ENCODE measurements at regions not wholly inside any gene's neighbourhood (a gene's known extent, or its start where the extent isn't known, plus 50 kb on each side); places are given as distances from the start of the nearest gene placed in this dataset.
"Not testable (repeated sequence)": the region's sequence is repeated elsewhere in the genome, so short reads cannot be mapped to it uniquely, and the experiment has no call there.

DNA sequence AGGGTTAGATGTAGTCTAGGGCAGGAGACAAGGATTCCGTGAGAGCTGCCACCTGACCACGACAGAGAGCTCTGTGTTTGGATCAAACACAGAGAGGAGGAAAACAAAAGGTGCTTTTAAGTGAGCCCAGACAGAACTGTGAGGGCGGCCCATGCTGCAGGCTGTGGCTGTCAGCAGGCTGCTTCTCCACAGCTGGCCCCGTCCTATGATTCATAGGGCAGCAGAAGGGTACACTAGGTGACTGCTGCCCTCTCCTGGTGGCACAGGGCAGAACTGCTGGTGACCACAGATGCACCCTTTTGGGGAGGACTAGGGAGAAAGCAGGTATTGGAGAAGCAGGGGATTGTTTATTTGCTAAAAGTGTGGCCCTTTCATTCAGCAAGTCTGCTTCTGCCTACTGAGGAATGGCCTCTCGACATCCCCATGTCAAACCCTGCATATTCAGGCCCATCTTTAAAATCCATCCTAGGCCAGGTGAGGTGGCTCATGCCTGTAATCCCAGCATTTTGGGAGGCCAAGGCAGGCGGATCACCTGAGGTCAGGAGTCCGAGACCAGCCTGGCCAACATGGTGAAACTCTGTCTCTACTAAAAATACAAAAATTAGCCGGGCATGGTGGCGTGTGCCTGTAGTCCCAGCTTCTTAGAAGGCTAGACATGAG lies 234.4 kb upstream of the FRG2C start:
- H3K9me3 Mint-ChIP-seq; H3K36me3 Mint-ChIP-seq (ENCODE audit: low read depth); H3K27me3 Mint-ChIP-seq (ENCODE audit: low read depth): not testable (repeated sequence)
- Mint-ChIP-seq H3K4me3 (peak overlapping the region; percentile 68 to 79 (median 73)), H3K27ac (peak overlapping the region in 2 of 3 experiments; percentile 31 to 80), H3K4me1 (peaks cover 13% of the 10 kb centered on the region)
- peak; percentile 68 to 79 (median 74) for TF ChIP-seq CTCF (IDR thresholded peaks at IDR 0.05; ENCODE audit: unreplicated experiment in 3 of 3)

DNA sequence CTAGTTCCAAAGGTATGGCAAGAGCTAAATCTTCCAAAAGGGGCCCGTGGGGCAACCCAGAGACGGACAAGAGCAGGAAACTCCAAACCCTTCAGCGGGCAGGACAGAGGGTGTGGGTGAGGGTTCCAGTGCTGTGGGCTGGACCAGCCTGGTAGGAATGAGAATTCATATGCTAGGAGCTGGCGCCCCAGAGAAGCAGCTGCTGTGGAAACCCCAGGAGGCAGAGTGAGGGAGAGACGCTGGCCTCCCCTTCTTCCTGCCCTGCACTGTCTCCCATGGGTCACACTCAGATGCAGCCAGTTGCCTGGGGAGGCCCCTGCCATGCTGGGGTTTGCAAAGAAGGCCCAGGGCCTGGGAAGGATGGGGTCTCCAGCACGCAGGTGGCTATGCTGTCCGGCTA lies 233.7 kb upstream of the FRG2C start:
- not testable (repeated sequence) for H3K27me3 Mint-ChIP-seq (ENCODE audit: low read depth); H3K27ac Mint-ChIP-seq; H3K36me3 Mint-ChIP-seq (ENCODE audit: low read depth); H3K9me3 Mint-ChIP-seq
- Mint-ChIP-seq H3K4me3 (peak overlapping the region in 1 of 3 experiments; percentile 24), H3K4me1 (peaks cover 13% of the 10 kb centered on the region)

- H3K4me3 Mint-ChIP-seq = peak overlapping the region in 2 of 3 experiments; percentile 18 to 68
- H3K9me3 Mint-ChIP-seq; H3K36me3 Mint-ChIP-seq (ENCODE audit: low read depth); H3K27ac Mint-ChIP-seq; H3K27me3 Mint-ChIP-seq (ENCODE audit: low read depth): not testable (repeated sequence)
- H3K4me1 Mint-ChIP-seq = peaks cover 15% of the 10 kb centered on the region
These were observed 233.0 kb upstream of the FRG2C start for GRCh38 chr3:75431120-75431519.

GRCh38 chr3:75432466-75432865 lies 231.7 kb upstream of the FRG2C start:
- H3K9me3 Mint-ChIP-seq; H3K36me3 Mint-ChIP-seq (ENCODE audit: low read depth); H3K27ac Mint-ChIP-seq; H3K27me3 Mint-ChIP-seq (ENCODE audit: low read depth): not testable (repeated sequence)
- Mint-ChIP-seq H3K4me3 (peak overlapping the region; percentile 50 to 79 (median 72)), H3K4me1 (peaks cover 21% of the 10 kb centered on the region)

DNA sequence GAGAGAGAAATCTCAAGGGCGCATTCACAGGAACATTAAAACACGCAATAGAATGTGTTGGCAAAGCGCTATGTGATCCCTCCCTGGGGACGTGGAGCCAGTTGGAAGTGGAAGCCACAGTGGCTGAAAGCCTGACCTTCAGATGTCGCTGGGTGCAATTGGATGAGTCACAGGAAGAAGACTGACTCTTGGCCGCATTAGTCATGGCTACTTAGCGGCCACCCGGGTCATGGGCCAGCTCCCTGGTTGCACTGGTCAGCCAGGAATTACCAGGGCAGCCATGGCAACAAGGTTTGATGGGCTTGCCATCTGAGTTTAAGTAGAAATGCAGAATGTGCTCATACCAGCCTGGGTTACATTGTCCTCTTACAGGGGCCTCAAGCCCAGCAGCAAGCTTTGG lies 231.2 kb upstream of the FRG2C start:
- H3K36me3 Mint-ChIP-seq (ENCODE audit: low read depth); H3K27ac Mint-ChIP-seq; H3K9me3 Mint-ChIP-seq; H3K27me3 Mint-ChIP-seq (ENCODE audit: low read depth): not testable (repeated sequence)
- H3K4me3 Mint-ChIP-seq = peak overlapping the region; percentile 54 to 79 (median 72)
- H3K4me1 Mint-ChIP-seq = peaks cover 21% of the 10 kb centered on the region

DNA sequence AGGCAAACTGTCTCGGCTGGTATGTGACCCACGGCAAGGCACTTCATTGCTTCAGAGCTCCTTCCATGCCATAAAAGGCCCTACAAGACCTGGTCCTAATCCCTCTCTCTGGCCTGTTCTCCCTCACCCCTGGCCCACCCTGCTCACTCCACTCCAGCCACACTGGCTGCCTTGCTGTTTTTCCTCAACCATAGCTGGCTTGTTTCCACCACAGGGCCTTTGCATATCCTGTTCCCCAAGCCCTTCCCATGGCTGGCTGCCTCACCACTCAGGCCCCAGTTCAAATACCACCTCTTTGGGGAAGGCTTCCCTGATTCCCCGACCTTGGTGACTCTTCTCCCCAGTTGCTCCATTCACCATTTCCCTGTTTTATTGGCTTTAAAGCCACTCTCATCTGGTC lies 230.8 kb upstream of the FRG2C start:
- H3K27me3 Mint-ChIP-seq (ENCODE audit: low read depth); H3K27ac Mint-ChIP-seq; H3K9me3 Mint-ChIP-seq; H3K36me3 Mint-ChIP-seq (ENCODE audit: low read depth): not testable (repeated sequence)
- H3K4me1 Mint-ChIP-seq = peaks cover 21% of the 10 kb centered on the region
- peak overlapping the region; percentile 54 to 94 (median 68) for H3K4me3 Mint-ChIP-seq

DNA sequence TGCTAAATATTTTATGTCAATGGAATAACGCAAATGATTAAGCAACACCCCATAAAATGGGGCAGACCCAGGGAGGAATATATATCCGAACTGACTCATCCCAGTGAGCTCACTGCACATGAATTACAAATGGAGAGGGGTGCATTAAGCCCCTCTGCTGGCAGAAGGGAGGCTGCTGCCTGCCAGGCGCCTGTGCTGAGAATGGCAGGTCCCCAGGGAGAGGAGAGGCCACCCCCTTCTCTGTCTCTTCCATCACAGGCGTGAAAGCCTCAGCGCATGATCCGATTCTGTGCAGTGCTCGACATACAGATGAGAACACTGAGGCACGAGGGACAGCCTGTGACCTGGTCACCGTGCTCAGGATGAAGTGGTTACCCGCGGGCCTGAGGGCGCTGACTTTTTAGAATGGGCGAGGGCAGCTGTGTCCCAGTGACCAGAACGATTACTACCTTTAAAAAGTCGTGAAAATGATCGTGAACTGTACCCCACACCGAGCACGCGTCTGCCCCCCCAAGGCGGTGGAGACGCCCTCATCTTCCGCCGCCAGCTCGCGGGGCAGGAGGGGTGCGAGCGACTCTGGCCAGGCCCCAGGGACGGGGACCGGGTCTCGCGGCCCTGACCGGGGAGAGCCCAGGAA lies 229.7 kb upstream of the FRG2C start:
- not testable (repeated sequence) for H3K36me3 Mint-ChIP-seq (ENCODE audit: low read depth); H3K27me3 Mint-ChIP-seq (ENCODE audit: low read depth); H3K9me3 Mint-ChIP-seq
- H3K27ac Mint-ChIP-seq = peak overlapping the region; percentile 37 to 65 (median 48)
- peaks cover 16% of the 10 kb centered on the region for H3K4me1 Mint-ChIP-seq
- peak overlapping the region; percentile 91 to 98 (median 94) for H3K4me3 Mint-ChIP-seq

GRCh38 chr3:75434913-75435793 lies 229.0 kb upstream of the FRG2C start:
- H3K27ac Mint-ChIP-seq = peak overlapping the region; percentile 85 to 98 (median 96)
- peak overlapping the region; percentile 94 to 98 (median 97) for H3K4me3 Mint-ChIP-seq
- H3K4me1 Mint-ChIP-seq = peaks cover 13% of the 10 kb centered on the region
- not testable (repeated sequence) for H3K36me3 Mint-ChIP-seq (ENCODE audit: low read depth); H3K27me3 Mint-ChIP-seq (ENCODE audit: low read depth); H3K9me3 Mint-ChIP-seq

- H3K36me3 Mint-ChIP-seq (ENCODE audit: low read depth); H3K9me3 Mint-ChIP-seq; H3K27me3 Mint-ChIP-seq (ENCODE audit: low read depth): not testable (repeated sequence)
- peak overlapping the region; percentile 94 to 98 (median 97) for H3K4me3 Mint-ChIP-seq
- H3K27ac Mint-ChIP-seq = peak overlapping the region; percentile 85 to 98 (median 96)
- peaks cover 13% of the 10 kb centered on the region for H3K4me1 Mint-ChIP-seq
These were observed 228.2 kb upstream of the FRG2C start for GRCh38 chr3:75435794-75436400.

DNA sequence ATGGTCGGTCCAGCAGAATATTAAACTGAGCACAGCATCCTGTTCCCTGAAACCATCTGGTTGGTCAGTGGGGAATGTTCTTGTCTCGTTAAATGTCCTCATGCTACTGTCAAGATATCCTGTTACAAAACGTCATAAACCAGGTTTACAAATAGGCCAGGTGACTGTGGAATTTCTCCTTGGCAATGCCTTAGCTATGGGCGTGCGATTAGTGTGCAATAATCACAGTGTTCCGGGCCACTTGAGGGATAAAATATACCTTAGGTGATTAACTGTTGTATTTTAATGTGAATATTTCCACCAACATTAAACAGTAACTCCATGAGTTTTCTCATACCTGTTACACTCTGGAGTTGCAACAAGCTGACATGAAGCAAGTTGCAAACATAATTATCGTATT lies 223.1 kb upstream of the FRG2C start:
- not testable (repeated sequence) for H3K4me3 Mint-ChIP-seq; H3K27me3 Mint-ChIP-seq (ENCODE audit: low read depth); H3K4me1 Mint-ChIP-seq; H3K9me3 Mint-ChIP-seq; H3K27ac Mint-ChIP-seq; H3K36me3 Mint-ChIP-seq (ENCODE audit: low read depth)

DNA sequence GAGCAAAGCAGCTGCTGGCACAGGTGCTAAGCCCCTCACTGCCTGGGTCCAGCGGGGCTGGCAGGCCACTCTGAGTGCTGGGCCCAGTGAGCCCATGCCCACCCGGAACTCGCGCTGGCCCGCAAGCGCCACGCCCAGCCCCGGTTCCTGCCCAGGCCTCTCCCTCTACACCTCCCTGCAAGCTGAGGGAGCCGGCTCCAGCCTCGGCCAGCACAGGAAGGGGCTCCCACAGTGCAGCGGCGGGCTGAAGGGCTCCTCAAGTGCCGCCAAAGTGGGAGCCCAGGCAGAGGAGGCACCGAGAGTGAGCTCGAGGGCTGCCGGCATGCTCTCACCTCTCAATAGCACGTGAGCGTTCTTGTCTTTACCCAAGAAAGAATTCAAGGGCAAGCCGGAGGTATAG lies 219.5 kb upstream of the FRG2C start:
- H3K9me3 Mint-ChIP-seq, H3K4me1 Mint-ChIP-seq, H3K27ac Mint-ChIP-seq: not testable (repeated sequence)

GRCh38 chr3:75445234-75445633 lies 218.9 kb upstream of the FRG2C start:
- H3K9me3 Mint-ChIP-seq; H3K27ac Mint-ChIP-seq; H3K4me1 Mint-ChIP-seq; H3K27me3 Mint-ChIP-seq (ENCODE audit: low read depth); H3K36me3 Mint-ChIP-seq (ENCODE audit: low read depth); H3K4me3 Mint-ChIP-seq: not testable (repeated sequence)

More for the DNA sequence above, 219.5 kb upstream of the FRG2C start:
- not testable (repeated sequence) for H3K27me3 Mint-ChIP-seq (ENCODE audit: low read depth); H3K4me3 Mint-ChIP-seq; H3K36me3 Mint-ChIP-seq (ENCODE audit: low read depth)

- not testable (repeated sequence) for H3K36me3 Mint-ChIP-seq (ENCODE audit: low read depth); H3K27me3 Mint-ChIP-seq (ENCODE audit: low read depth); H3K4me1 Mint-ChIP-seq; H3K4me3 Mint-ChIP-seq; H3K9me3 Mint-ChIP-seq; H3K27ac Mint-ChIP-seq
These were observed 217.2 kb upstream of the FRG2C start for GRCh38 chr3:75446948-75447347.
